Adrenal gland (tissue), 5 donors: ENCODE measurements at regions not wholly inside any gene's neighbourhood (a gene's known extent, or its start where the extent isn't known, plus 50 kb on each side); places are given as distances from the start of the nearest gene placed in this dataset.

ENCODE experiments used
- POLR2A ChIP-seq, 2 donors: fragments of 450-650 bp; IDR thresholded peaks; one replicate each; pipeline ENCODE4 v1.6.1; 2017; ENCODE audit warnings: antibody characterized with exemption in 2 of 2, mild to moderate bottlenecking in 2 of 2, moderate library complexity in 1 of 2
- TF ChIP-seq, protein P1 (sequence below), 6 experiments: fragments of 450-650 bp in 4 of 6; fragments of 200-600 bp in 2 of 6; sonication (generic) in 1 of 6; IDR thresholded peaks; 1 replicate in 5 of 6; 2 replicates in 1 of 6; pipeline versions ENCODE4 v1.5.1 to v1.8.0; 2016 to 2021; ENCODE audit warnings: antibody characterized with exemption in 6 of 6, mild to moderate bottlenecking in 2 of 6, moderate library complexity in 1 of 6
- donor health status: DM: no; HTN: no; CAD: no.

DNA sequence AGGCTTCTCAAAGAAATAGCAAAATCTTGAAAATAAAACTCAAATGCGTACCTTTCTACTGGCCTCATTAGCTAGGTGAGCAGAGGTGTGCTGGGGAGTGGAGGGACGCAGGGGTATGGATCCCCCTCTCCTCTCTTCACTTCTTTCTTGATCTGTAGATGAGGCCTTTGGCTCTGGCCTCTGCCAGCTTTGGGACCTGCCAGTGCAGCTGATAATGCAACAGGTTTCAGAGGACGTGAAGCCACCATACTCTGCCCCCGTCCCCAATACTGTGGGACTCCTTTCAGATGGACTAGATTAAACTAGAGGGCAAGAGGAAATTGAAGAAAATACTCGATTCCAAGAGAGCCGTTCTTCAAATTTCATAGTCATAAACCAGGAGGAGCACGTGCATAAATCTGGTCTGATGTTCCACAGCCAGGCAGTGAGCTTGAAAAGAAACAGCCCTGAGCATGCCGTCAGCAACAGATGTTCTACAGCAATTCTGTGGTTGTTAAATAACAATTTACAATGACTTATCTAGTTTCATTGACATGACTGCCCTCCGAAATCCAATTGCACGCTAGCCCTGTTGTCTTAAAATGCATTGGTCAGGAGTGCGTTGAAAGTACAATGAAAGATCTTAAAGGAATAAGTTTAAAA is 245.3 kb upstream of the FOXQ1 start:
- TF ChIP-seq POLR2A (IDR thresholded peaks at IDR 0.05) = no peak
- TF ChIP-seq, protein P1, sequence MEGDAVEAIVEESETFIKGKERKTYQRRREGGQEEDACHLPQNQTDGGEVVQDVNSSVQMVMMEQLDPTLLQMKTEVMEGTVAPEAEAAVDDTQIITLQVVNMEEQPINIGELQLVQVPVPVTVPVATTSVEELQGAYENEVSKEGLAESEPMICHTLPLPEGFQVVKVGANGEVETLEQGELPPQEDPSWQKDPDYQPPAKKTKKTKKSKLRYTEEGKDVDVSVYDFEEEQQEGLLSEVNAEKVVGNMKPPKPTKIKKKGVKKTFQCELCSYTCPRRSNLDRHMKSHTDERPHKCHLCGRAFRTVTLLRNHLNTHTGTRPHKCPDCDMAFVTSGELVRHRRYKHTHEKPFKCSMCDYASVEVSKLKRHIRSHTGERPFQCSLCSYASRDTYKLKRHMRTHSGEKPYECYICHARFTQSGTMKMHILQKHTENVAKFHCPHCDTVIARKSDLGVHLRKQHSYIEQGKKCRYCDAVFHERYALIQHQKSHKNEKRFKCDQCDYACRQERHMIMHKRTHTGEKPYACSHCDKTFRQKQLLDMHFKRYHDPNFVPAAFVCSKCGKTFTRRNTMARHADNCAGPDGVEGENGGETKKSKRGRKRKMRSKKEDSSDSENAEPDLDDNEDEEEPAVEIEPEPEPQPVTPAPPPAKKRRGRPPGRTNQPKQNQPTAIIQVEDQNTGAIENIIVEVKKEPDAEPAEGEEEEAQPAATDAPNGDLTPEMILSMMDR (IDR thresholded peaks at IDR 0.05) = no peak
